SK-N-SH treated with all-trans-retinoic acid at 6 μM for 48 hours (cell line): ENCODE measurements at regions not wholly inside any gene's neighbourhood (a gene's known extent, or its start where the extent isn't known, plus 50 kb on each side); places are given as distances from the start of the nearest gene placed in this dataset.

ENCODE experiments used
- ISL1 ChIP-seq: fragments of 250-450 bp; sonication (Bioruptor Pico); IDR thresholded peaks from 2 replicates; pipeline ENCODE4 v2.1.2; 2022; ENCODE audit warnings: mild to moderate bottlenecking, moderate library complexity
- PPARA ChIP-seq: fragments of 250-450 bp; sonication (Bioruptor Pico); IDR thresholded peaks from 2 replicates; pipeline ENCODE4 v1.5.0; 2020; ENCODE audit warnings: mild to moderate bottlenecking, borderline replicate concordance
- TOX ChIP-seq: fragments of 250-450 bp; sonication (Bioruptor Pico); IDR thresholded peaks from 2 replicates; pipeline ENCODE4 v1.8.0; 2021; ENCODE audit warnings: mild to moderate bottlenecking, moderate library complexity, borderline replicate concordance
- ZNF8 ChIP-seq: fragments of 450-650 bp; formaldehyde crosslinking; IDR thresholded peaks from 2 replicates; pipeline ENCODE4 v1.5.0; 2020; ENCODE audit warnings: mild to moderate bottlenecking, moderate library complexity
- TF ChIP-seq, protein P1 (sequence below): fragments of 250-450 bp; sonication (Bioruptor Pico); IDR thresholded peaks from 2 replicates; pipeline ENCODE4 v1.8.0; 2020; ENCODE audit warnings: mild to moderate bottlenecking, moderate library complexity, borderline replicate concordance
- TF ChIP-seq, protein P2 (sequence below): fragments of 250-450 bp; sonication (Bioruptor Pico); IDR thresholded peaks from 2 replicates; pipeline ENCODE4 v1.5.1; 2021; ENCODE audit warnings: mild to moderate bottlenecking, moderate library complexity
- TF ChIP-seq, protein P3 (sequence below): fragments of 250-450 bp; sonication (Bioruptor Pico); IDR thresholded peaks from 2 replicates; pipeline ENCODE4 v1.5.1; 2020; ENCODE audit warnings: low read depth, mild to moderate bottlenecking, moderate library complexity

DNA sequence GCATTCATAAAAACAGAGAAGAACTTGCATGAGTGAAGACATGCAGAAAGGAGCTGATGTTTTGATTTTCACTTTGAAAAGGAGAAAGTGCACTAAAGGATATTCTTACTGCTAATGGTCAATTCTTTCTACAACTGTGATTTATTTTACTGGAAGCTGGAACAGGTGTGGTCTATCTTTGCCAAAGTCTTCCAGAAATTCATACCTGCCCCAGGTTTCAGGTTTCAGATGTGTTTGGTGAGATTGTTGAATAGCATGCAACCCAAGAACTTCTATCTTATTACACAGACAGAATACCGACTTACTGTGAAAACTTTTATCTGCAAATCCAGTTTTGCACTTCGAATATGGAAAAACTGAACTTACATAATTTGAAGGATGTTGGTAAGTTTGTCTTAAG is 388.3 kb downstream of the PDGFC start:
- TF ChIP-seq, protein P1, sequence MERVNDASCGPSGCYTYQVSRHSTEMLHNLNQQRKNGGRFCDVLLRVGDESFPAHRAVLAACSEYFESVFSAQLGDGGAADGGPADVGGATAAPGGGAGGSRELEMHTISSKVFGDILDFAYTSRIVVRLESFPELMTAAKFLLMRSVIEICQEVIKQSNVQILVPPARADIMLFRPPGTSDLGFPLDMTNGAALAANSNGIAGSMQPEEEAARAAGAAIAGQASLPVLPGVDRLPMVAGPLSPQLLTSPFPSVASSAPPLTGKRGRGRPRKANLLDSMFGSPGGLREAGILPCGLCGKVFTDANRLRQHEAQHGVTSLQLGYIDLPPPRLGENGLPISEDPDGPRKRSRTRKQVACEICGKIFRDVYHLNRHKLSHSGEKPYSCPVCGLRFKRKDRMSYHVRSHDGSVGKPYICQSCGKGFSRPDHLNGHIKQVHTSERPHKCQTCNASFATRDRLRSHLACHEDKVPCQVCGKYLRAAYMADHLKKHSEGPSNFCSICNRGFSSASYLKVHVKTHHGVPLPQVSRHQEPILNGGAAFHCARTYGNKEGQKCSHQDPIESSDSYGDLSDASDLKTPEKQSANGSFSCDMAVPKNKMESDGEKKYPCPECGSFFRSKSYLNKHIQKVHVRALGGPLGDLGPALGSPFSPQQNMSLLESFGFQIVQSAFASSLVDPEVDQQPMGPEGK, result no peak
- TF ChIP-seq, protein P2, sequence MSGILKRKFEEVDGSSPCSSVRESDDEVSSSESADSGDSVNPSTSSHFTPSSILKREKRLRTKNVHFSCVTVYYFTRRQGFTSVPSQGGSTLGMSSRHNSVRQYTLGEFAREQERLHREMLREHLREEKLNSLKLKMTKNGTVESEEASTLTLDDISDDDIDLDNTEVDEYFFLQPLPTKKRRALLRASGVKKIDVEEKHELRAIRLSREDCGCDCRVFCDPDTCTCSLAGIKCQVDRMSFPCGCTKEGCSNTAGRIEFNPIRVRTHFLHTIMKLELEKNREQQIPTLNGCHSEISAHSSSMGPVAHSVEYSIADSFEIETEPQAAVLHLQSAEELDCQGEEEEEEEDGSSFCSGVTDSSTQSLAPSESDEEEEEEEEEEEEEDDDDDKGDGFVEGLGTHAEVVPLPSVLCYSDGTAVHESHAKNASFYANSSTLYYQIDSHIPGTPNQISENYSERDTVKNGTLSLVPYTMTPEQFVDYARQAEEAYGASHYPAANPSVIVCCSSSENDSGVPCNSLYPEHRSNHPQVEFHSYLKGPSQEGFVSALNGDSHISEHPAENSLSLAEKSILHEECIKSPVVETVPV (CRISPR knock-in tag), result no peak
- TF ChIP-seq, protein P3, sequence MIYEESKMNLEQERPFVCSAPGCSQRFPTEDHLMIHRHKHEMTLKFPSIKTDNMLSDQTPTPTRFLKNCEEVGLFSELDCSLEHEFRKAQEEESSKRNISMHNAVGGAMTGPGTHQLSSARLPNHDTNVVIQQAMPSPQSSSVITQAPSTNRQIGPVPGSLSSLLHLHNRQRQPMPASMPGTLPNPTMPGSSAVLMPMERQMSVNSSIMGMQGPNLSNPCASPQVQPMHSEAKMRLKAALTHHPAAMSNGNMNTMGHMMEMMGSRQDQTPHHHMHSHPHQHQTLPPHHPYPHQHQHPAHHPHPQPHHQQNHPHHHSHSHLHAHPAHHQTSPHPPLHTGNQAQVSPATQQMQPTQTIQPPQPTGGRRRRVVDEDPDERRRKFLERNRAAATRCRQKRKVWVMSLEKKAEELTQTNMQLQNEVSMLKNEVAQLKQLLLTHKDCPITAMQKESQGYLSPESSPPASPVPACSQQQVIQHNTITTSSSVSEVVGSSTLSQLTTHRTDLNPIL, result no peak
- no peak for TF ChIP-seq ZNF8 (CRISPR knock-in tag)
- no peak for TF ChIP-seq TOX (CRISPR knock-in tag)
- no peak for TF ChIP-seq PPARA (CRISPR knock-in tag)
- TF ChIP-seq ISL1 (CRISPR knock-in tag), result no peak
